H1 (cell line): ENCODE measurements at regions not wholly inside any gene's neighbourhood (a gene's known extent, or its start where the extent isn't known, plus 50 kb on each side); places are given as distances from the start of the nearest gene placed in this dataset.

ENCODE experiments used
- CTCF ChIA-PET: fragments of 300-600 bp; sonication (Branson Sonifier 250); formaldehyde crosslinking; loops from one replicate; lab custom pipeline; 2021; ENCODE audit not compliant: partially characterized antibody; lab: Charles Lee
- POLR2A ChIA-PET: fragments of 300-600 bp; sonication (Branson Sonifier 250); formaldehyde crosslinking; loops from one replicate; lab custom pipeline; 2021; ENCODE audit warnings: inconsistent platforms; ENCODE audit not compliant: partially characterized antibody; lab: Charles Lee
- DNase-seq, 2 experiments: peaks; one replicate each; pipeline versions ENCODE4 v3.0.0 to v3.0.0-alpha.2; 2010 to 2022; ENCODE audit warnings: low spot score in 2 of 2, low read depth in 1 of 2, mixed read lengths in 1 of 2
- FAIRE-seq: peaks from 2 replicates; lab custom pipeline; 2011; peaks lifted over from hg19 to GRCh38; lab: Jason Lieb, UNC
- H2AFZ ChIP-seq: 2 replicates; pipeline ENCODE4 v1.8.1; 2012; ENCODE audit warnings: low read length, inconsistent platforms
- H2AK5ac ChIP-seq: 2 replicates; pipeline ENCODE4 v1.6.1; 2013; ENCODE audit warnings: low read depth, low read length
- H2BK120ac ChIP-seq: replicated peaks from 2 replicates; pipeline ENCODE3; 2013; ENCODE audit warnings: low read depth, low read length, inconsistent platforms
- H2BK12ac ChIP-seq: 2 replicates; pipeline ENCODE4 v1.6.1; 2013; ENCODE audit warnings: low read depth, low read length
- H2BK15ac ChIP-seq: 2 replicates; pipeline ENCODE4 v1.6.1; 2013; ENCODE audit warnings: low read length
- H2BK20ac ChIP-seq: 2 replicates; pipeline ENCODE4 v1.6.1; 2013; ENCODE audit warnings: low read length
- H2BK5ac ChIP-seq: 2 replicates; pipeline ENCODE4 v1.6.1; 2013; ENCODE audit warnings: low read depth, low read length
- H3K14ac ChIP-seq: 2 replicates; pipeline ENCODE4 v1.6.1; 2013; ENCODE audit warnings: inconsistent platforms; ENCODE audit not compliant: insufficient read length
- H3K18ac ChIP-seq: 2 replicates; pipeline ENCODE4 v1.6.1; 2013; ENCODE audit warnings: low read length; ENCODE audit errors: extremely low read depth
- H3K23ac ChIP-seq: 2 replicates; pipeline ENCODE4 v1.6.1; 2013; ENCODE audit warnings: inconsistent platforms; ENCODE audit not compliant: insufficient read length
- H3K23me2 ChIP-seq: 2 replicates; pipeline ENCODE4 v1.6.1; 2013; ENCODE audit warnings: low read depth, low read length
- H3K27ac ChIP-seq: 2 replicates; pipeline ENCODE4 v1.6.1; 2011; ENCODE audit warnings: low read depth, low read length, inconsistent platforms
- H3K27me3 ChIP-seq, 4 experiments: replicated peaks in 1 of 4; 1 replicate in 1 of 4; 2 replicates in 3 of 4; pipeline versions ENCODE4 v1.6.1 to v1.8.1; 2011 to 2013; ENCODE audit warnings: low read length in 3 of 4, mild to moderate bottlenecking in 3 of 4, inconsistent platforms in 2 of 4, mixed read lengths in 2 of 4, moderate library complexity in 1 of 4; ENCODE audit not compliant: control insufficient read depth in 3 of 4, insufficient read depth in 3 of 4; ENCODE audit errors: extremely low read depth in 1 of 4
- H3K36me3 ChIP-seq, 4 experiments: 2 replicates each; pipeline versions ENCODE4 v1.6.1 to v1.8.1; 2011 to 2013; ENCODE audit warnings: mild to moderate bottlenecking in 4 of 4, low read length in 3 of 4, moderate library complexity in 2 of 4, control low read depth in 1 of 4, inconsistent platforms in 1 of 4; ENCODE audit not compliant: insufficient read depth in 4 of 4, control insufficient read depth in 2 of 4
- H3K4ac ChIP-seq: replicated peaks from 2 replicates; pipeline ENCODE3; 2013; ENCODE audit warnings: low read length, low read depth, mixed read lengths, inconsistent platforms; ENCODE audit not compliant: insufficient read length
- H3K4me1 ChIP-seq, 4 experiments: replicated peaks in 1 of 4; 1 replicate in 1 of 4; 2 replicates in 3 of 4; pipeline versions ENCODE4 v1.6.1 to v1.8.1; 2011 to 2013; ENCODE audit warnings: low read length in 3 of 4, inconsistent platforms in 2 of 4, mixed read lengths in 1 of 4; ENCODE audit not compliant: insufficient read depth in 4 of 4, control insufficient read depth in 3 of 4
- H3K4me2 ChIP-seq, 2 experiments: 2 replicates each; pipeline versions ENCODE4 v1.6.1 to v1.8.1; 2011 to 2013; ENCODE audit warnings: low read depth in 2 of 2, low read length in 2 of 2, control low read depth in 1 of 2, inconsistent platforms in 1 of 2, mild to moderate bottlenecking in 1 of 2; ENCODE audit not compliant: insufficient read depth in 1 of 2
- H3K4me3 ChIP-seq, 4 experiments: fragments of 200-600, 300-600 bp in 1 of 4; sonication (generic), shearing (Covaris generic), sonication (Bioruptor Twin) in 1 of 4; 2 replicates each; pipeline versions ENCODE4 v1.5.1 to v1.8.1; 2011 to 2016; ENCODE audit warnings: low read length in 4 of 4, low read depth in 3 of 4, control low read depth in 2 of 4, inconsistent platforms in 2 of 4, mild to moderate bottlenecking in 2 of 4, mixed read lengths in 1 of 4, moderate library complexity in 1 of 4; ENCODE audit not compliant: insufficient read depth in 2 of 4; ENCODE audit errors: extremely low read depth in 1 of 4
- H3K56ac ChIP-seq: replicated peaks from 2 replicates; pipeline ENCODE3; 2013; ENCODE audit warnings: low read depth, mild to moderate bottlenecking, mixed read lengths, low read length, inconsistent platforms; ENCODE audit not compliant: insufficient read length
- H3K79me1 ChIP-seq: 2 replicates; pipeline ENCODE4 v1.6.1; 2013; ENCODE audit warnings: low read depth, low read length, control low read depth
- H3K79me2 ChIP-seq, 2 experiments: 2 replicates each; pipeline versions ENCODE4 v1.6.1 to v1.8.1; 2012 to 2013; ENCODE audit warnings: low read length in 2 of 2, mild to moderate bottlenecking in 2 of 2, inconsistent platforms in 1 of 2; ENCODE audit not compliant: insufficient read depth in 2 of 2, control insufficient read depth in 1 of 2
- H3K9ac ChIP-seq, 4 experiments: replicated peaks in 1 of 4; 1 replicate in 1 of 4; 2 replicates in 3 of 4; pipeline versions ENCODE4 v1.6.1 to v1.8.1; 2011 to 2013; ENCODE audit warnings: low read depth in 3 of 4, low read length in 3 of 4, control low read depth in 2 of 4, mild to moderate bottlenecking in 2 of 4, moderate library complexity in 2 of 4, inconsistent platforms in 1 of 4; ENCODE audit errors: extremely low read depth in 1 of 4
- H3K9me3 ChIP-seq, 2 experiments: 2 replicates each; pipeline versions ENCODE4 v1.6.1 to v1.8.1; 2012 to 2013; ENCODE audit warnings: mild to moderate bottlenecking in 2 of 2, moderate library complexity in 2 of 2, control low read depth in 1 of 2, inconsistent platforms in 1 of 2, low read depth in 1 of 2, low read length in 1 of 2, mixed read lengths in 1 of 2; ENCODE audit not compliant: insufficient read depth in 2 of 2
- H4K20me1 ChIP-seq, 2 experiments: replicated peaks in 1 of 2; 2 replicates each; pipeline versions ENCODE3 to v1.8.1; 2011 to 2013; ENCODE audit warnings: inconsistent platforms in 2 of 2, low read length in 2 of 2, mild to moderate bottlenecking in 1 of 2; ENCODE audit not compliant: insufficient read depth in 2 of 2, control insufficient read depth in 1 of 2
- H4K5ac ChIP-seq: 2 replicates; pipeline ENCODE4 v1.6.1; 2013; ENCODE audit warnings: low read length, low read depth, mixed read lengths, inconsistent platforms; ENCODE audit not compliant: insufficient read length
- H4K8ac ChIP-seq: 2 replicates; pipeline ENCODE4 v1.8.0; 2013; ENCODE audit warnings: mild to moderate bottlenecking, moderate library complexity, low read length, inconsistent platforms; ENCODE audit not compliant: insufficient read depth; ENCODE audit errors: extremely low read depth
- H4K91ac ChIP-seq: replicated peaks from 2 replicates; pipeline ENCODE3; 2013; ENCODE audit warnings: low read length, mixed read lengths, inconsistent platforms; ENCODE audit not compliant: insufficient read length
- NANOG ChIP-seq: IDR thresholded peaks from 2 replicates; pipeline ENCODE4 v1.6.1; 2011; ENCODE audit warnings: low read length, low read depth, mild to moderate bottlenecking, inconsistent platforms; ENCODE audit not compliant: insufficient read depth, poor library complexity, severe bottlenecking
- SIN3A ChIP-seq, 2 experiments: IDR thresholded peaks in 1 of 2; conservative IDR thresholded peaks in 1 of 2; 2 replicates each; pipeline ENCODE4 v1.6.1; 2011 to 2012; ENCODE audit warnings: low read length in 2 of 2, improper control_type of control experiment in 1 of 2, low read depth in 1 of 2, mild to moderate bottlenecking in 1 of 2
- ZNF274 ChIP-seq: IDR thresholded peaks from 2 replicates; pipeline ENCODE4 v1.7.0; 2012; ENCODE audit warnings: low read length, borderline replicate concordance; ENCODE audit errors: extremely low read depth
- WGBS, 2 experiments: shearing (Covaris generic) in 1 of 2; methylation state at CpG; one replicate each; pipeline versions ENCODE4 v1.1.6 to v1.1.7; 2013 to 2015; ENCODE audit warnings: low lambda C conversion rate in 2 of 2, mixed read lengths in 2 of 2, inconsistent platforms in 1 of 2, low coverage in 1 of 2, missing lambda C conversion rate in 1 of 2; ENCODE audit not compliant: insufficient replicate concordance in 2 of 2, insufficient coverage in 1 of 2, insufficient read length in 1 of 2; ENCODE audit errors: extremely low coverage in 1 of 2, missing lambda C conversion rate in 1 of 2; 5-methylcytosine and 5-hydroxymethylcytosine counted together

- H2BK15ac ChIP-seq: no peak overlapping the region
- H3K27me3 ChIP-seq: no peaks in the 10 kb centered on the region
- POLR2A ChIA-PET: no interaction called here
- no peaks in the 10 kb centered on the region for H3K4me1 ChIP-seq
- no peak for TF ChIP-seq SIN3A (conservative IDR thresholded peaks at IDR 0.05 in 1 of 2, IDR thresholded peaks at IDR 0.05 in 1 of 2; ENCODE audit: low read depth in 1 of 2, low read length in 2 of 2)
- TF ChIP-seq ZNF274: no peak
- no peak for TF ChIP-seq NANOG
- H3K9ac ChIP-seq: no peak overlapping the region
- no peak overlapping the region for H2BK120ac ChIP-seq
- no peak overlapping the region for H3K56ac ChIP-seq
- H3K4me3 ChIP-seq: no peak overlapping the region
- no peak overlapping the region for H3K18ac ChIP-seq
- 94% methylated on average over 8 of the region's 8 CpGs; no CpG with 5 or more reads in 1 of the 2 experiments for WGBS, 2 experiments
- no peak overlapping the region for H3K4me2 ChIP-seq
- no peaks in the 10 kb centered on the region for H4K20me1 ChIP-seq
- CTCF ChIA-PET: interaction anchor here (1.5 to 17.4 kb wide), 2 partner anchors 11 to 272 kb away, joined by 4 to 353 read pairs; no protein-coding TSS in a partner anchor
- no peak overlapping the region for H3K23ac ChIP-seq
- no peak overlapping the region for H2BK20ac ChIP-seq
- no peak overlapping the region for H3K27ac ChIP-seq
- H4K5ac ChIP-seq: no peak overlapping the region
- no peak overlapping the region for H2AK5ac ChIP-seq
- no peak for DNase-seq
- no peaks in the 10 kb centered on the region for H3K79me1 ChIP-seq
- no peaks in the 10 kb centered on the region for H3K23me2 ChIP-seq
- no peak overlapping the region for H3K14ac ChIP-seq
- no peaks in the 10 kb centered on the region for H3K9me3 ChIP-seq
- FAIRE-seq: no peak
- no peaks in the 10 kb centered on the region for H3K79me2 ChIP-seq
- no peak overlapping the region for H2AFZ ChIP-seq
- H3K4ac ChIP-seq: no peak overlapping the region
- no peak overlapping the region for H2BK5ac ChIP-seq
- H4K91ac ChIP-seq: no peak overlapping the region
- H2BK12ac ChIP-seq: no peak overlapping the region
- no peak overlapping the region for H4K8ac ChIP-seq
- H3K36me3 ChIP-seq: no peaks in the 10 kb centered on the region
These were observed 89.1 kb upstream of the SHISA6 start for GRCh38 chr17:11151818-11152425.
